ENCODE measurements at regions not wholly inside any gene's neighbourhood (a gene's known extent, or its start where the extent isn't known, plus 50 kb on each side); places are given as distances from the start of the nearest gene placed in this dataset.
"Not testable (repeated sequence)": the region's sequence is repeated elsewhere in the genome, so short reads cannot be mapped to it uniquely, and the experiment has no call there.

DNA sequence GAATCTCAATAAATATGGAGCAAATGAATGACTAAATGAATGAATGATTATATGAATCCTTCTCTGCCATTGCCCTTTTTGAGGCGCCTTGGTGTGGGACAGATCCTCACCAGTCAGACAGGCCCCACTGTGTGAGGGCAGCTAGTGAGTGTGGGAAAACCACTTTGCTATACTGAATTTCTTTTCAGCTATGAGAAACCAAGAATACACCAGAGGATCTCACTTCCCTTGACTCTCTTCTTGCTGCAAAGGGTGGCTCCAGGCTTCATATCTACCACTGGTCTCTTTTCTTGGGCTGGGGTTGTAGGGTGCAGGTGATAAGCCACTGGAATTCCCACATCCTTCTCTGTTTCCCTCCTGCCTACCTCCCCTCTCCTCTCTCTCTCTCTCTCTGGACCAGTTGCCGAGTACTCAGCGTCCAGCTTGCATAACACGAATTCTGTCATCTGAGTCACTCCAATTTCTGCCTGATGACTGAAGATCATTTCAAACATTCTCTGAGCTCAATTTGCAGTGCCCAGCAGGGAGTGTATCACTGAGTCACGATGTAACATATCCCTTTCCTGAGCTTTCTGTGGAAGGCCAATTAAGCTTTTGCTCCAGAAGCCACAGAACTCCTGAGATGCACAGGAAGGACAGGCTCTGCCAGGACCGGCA is 304.3 kb upstream of the NCAM1 start:
- DNase-seq: peak; percentile 83

DNA sequence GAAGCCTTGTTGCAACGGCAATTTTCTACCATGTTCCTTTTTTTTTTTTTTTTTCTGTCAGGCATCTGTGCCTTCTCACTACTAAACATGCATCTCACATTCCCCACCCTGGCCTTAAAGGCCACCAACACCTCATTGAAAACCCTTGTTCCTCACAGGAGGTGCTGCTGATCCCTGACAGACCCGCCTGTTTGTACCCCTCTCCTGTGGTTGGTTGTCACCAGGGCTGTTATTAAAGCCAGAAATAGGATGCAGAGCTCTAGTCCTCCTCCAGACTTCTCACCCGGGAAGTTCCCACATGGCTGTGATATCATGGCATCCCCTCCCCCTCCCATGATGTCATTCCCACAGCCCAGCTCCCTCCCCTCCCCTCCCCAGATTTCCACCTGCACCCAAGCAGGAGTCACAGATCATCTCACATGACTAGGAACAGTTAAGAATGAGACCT is 302.8 kb upstream of the NCAM1 start:
- no peak for DNase-seq

DNA sequence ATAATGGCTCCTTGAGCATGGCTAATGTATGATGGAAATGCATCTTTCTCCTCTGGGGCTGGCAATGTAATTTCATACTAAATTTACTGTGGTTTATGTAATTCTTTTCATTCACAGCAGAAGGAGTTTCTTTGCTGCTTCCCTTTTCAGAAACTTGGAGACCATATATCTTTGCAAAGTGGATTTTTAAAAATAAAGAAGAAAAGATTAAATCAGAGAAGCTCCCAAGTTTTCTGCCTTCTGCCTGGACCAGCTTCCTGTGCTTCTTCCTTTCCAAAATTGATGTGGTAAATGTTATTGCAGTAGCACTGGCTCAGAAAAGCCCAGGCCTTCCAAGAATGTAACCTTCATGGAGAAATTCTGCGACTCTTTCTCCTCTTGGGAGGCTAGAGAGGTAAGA is 300.1 kb upstream of the NCAM1 start:
- DNase-seq: no peak

DNA sequence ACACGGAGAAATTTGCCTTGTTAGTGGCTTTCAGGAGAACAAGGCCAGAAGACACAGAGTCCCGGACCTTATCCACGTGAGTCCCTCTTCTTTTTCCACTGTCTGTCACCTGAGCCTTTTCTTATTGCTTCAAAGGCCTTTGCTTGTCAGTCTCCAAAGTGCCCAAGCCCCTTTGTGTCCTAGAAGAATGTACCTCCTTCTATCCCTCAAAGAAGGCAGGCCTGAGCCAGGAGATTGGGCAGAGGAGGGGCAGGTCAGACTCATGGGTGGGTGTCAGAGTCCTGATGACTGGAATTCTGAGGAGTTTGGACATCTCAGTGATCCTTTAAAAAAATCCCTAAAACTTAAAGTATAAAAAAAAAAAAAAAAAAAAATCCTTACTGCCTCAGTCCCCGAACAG is 299.6 kb upstream of the NCAM1 start:
- no peak for DNase-seq

DNA sequence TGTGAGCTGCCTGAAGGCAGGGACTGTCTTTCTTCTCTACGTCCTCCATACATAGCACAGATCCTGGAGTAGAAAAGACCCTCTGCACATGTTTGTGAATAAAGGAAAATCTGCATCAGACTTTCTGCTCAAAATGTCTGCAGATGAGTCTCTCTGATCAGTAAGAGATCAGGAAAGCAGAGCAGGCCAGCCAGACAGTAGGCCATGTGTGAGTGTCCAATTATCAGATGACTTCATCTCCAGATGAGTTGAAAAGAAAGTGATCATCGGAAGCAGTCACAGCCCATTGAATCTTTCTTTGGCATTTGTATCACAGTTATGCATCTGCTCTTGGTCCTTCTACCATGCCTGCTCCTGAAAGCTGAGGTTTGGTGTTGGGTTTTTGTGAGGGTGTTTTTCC is 298.7 kb upstream of the NCAM1 start:
- DNase-seq: no peak

DNA sequence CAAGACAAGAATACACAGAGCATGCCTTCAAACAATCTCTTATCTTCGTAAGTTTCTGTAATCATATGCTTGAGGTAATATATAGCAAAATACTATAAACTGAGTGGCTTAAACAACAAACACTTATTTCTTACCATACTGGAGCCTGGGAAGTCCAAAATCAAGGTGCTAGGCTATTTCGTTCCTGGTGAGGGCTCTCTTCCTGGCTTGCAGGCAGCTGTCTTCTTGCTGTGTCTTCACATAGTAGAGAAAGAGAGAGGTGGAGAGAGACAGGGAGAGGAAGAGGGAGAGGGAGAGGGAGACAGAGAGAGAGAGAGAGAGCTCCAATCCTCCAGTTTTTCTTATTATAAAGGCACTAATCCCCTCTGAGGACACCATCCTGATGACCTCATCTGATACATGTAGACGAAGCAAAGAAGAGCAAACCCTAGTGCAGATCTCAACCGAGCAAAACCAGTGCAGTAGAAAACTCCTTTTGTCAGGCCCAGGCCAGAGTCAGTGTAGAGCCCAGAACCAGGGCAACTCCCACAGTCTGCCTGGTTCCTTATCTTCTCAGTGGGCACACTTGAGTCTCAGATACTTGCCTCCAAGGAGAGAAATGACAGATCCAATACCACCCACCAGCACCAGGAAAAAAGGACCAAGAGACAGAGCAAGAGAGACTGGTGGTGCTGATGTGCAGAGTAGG is 297.1 kb upstream of the NCAM1 start:
- no peak for DNase-seq

DNA sequence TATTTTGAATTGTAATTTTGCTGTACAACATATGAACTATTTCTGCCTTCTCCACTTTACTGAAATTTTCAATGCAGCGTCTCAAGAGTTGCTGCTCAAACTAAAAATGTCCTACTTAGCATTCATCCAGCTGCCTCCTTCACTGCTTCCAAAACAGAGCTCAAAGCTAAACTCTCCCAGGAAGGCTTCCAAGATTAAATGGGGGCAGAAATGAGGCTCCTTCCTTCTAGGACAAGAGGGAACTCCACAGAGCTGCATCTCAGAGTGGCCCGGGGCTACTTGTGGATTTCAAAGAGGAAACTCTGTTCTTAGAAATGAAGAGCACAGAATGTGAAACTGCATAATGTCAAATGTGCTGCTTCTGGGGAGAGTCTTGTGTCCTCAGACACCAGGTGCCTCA is 295.9 kb upstream of the NCAM1 start:
- no peak for DNase-seq

DNA sequence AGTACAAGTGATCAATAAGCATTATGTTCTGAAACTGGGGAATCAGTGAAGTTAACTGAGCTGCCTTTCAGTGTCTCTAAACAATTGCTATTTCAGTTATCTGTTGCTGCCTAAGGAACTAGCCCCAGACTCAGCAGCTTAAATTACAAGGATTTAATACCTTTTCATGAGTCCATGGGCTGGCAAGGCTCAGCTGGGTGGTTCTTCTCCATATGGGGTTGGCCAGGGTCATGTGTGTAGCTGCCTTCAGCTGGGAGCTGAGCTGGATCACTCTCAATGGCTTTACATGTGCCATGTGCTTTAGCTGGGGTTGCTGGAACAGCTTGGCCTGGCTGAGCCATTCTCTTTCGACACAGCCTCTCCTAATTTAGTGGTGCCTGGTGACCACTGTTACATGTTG is 295.0 kb upstream of the NCAM1 start:
- no peak for DNase-seq

DNA sequence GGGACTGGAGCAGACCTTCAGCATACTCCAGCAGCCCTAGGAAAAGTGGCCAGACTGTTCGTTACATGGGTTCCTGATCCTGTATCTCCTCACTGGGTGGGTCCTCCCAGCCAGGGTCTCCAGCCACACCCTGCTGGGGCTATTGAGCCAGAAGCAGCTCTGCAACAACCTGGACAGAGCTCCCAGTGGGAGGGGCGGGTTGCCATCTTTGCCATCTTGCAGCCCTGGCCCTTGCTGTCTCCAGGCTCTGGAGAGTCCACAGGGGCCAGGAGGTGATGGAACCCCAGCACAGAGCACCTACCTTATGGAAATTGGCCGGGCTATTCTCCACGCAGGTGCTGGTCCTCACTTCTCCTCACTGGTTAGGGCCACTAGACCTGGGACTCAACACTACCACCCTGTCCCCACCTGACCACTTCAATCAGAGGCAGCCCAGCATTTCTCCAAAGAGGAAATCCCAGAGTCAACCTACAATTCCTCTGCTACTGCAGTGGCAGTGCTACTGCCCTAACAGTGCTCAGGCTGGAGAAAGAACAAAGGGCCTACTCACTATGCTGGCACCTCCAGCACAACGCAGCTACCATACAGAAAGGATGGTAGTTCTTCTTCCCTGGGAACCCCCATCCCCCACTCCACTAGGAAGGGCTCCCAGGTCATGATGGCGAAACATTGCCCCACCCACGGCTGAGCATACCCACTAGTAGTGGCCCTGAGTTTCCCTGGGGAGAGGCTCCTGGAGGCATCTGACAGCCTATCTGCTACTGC is 290.2 kb upstream of the NCAM1 start:
- no peak for DNase-seq

DNA sequence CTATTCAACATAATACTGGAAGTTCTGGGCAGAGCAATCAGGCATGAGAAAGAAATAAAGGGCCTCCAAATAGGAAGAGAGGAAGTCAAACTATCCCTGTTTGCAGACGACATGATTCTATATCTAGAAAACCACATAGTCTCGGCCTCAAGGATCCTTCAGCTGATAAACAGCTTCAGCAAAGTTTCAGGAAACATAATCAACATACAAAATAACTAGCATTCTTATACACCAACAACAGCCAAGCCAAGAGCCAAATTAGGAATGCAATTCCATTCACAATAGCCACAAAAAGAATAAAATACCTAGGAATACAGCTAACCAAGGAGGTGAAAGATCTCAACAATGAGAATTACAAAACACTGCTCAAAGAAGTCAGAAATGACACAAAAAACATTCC is 287.8 kb upstream of the NCAM1 start:
- DNase-seq: not testable (repeated sequence)

DNA sequence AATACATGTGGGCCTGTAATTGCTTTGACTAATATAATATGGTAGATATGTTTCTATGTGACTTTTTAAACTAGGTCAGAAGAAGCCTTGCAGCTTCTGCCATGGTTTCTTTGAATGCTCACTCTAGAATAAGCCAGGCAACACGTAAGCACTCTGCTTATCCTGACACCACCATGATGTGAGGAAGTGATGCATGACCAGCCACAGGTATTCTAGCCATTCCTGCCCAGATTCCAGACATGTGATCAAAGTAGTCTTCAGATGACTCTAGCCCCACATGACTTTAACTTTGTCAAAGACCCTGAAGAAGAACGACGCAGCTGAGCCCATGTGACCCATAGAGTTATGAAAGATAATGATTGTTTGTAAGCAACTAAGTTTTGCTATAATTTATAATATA is 276.1 kb upstream of the NCAM1 start:
- DNase-seq: no peak

DNA sequence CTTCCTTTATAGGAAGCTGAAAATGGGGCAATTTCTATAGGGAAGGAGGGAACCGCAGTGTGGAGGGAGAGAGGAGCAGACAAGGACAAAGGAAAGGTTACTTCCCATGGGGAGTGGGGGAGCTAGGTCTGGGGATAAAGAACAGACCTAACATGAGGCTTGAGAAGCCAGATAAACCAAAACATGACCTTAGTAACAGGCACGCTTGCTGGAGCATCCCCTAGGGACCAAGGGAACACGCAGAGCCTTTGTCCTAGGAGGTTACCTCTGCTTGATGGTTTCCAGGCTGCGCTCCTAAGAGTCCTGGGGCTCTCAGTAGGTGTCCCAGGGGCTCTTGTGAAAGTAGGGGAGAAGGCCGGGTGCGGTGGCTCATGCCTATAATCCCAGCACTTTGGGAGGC is 271.4 kb upstream of the NCAM1 start:
- no peak for DNase-seq

DNA sequence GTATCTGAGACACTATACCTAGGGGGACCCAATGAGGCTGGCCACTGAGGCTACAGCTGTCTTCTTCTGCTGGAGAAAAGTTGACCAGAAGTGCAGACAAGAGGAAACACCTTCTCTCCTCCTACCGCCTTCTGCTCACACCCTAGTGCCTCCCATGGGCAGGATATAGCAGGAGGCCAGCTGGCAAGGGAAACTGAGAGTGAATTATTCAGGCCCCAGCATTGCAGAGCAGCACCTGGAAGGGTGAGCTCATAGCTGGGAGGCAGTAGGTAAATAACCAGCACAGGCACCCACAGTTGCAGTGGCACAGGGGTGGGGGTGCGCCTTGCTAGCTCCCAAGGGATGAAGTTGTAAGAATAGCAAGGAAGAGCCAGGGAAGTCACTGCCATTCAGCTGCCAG is 267.4 kb upstream of the NCAM1 start:
- no peak for DNase-seq

DNA sequence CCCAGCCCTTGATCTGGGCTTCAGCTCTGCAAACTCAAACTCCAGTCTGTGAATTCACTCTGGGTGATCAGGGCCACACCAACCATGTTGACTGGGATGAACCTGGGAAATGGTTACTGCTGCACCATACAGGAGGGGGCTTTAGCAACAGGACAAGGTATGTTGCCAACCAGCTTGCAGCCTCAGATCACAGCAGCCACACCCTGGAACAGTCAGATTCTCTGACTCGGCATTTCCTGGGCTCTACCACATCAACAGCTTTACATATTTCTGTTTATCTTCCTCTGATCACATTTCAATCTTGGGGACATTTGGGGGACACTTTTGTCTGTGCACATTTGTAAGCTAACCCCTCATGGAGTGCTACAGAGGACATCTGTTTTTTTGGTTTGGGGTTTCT is 267.0 kb upstream of the NCAM1 start:
- DNase-seq: no peak

DNA sequence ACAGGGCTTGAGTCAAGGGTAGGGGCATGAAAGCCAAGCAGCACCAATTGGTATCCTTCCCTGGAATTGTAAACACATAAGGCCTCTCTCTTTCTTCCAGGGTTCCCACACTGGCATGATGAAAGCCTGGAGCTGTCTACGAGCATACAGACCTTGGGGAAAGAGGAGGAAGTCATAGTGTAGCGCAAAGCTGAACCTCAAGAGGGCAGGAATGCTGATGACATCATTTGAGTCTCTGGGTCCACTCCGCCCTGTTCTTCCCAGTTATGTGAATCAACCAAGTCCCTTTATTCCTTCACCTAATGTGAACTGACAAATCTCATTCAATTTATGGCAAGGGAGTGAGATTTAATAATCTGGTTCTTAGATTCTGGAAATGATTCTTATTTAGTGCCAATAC is 266.4 kb upstream of the NCAM1 start:
- DNase-seq: peak; percentile 7

DNA sequence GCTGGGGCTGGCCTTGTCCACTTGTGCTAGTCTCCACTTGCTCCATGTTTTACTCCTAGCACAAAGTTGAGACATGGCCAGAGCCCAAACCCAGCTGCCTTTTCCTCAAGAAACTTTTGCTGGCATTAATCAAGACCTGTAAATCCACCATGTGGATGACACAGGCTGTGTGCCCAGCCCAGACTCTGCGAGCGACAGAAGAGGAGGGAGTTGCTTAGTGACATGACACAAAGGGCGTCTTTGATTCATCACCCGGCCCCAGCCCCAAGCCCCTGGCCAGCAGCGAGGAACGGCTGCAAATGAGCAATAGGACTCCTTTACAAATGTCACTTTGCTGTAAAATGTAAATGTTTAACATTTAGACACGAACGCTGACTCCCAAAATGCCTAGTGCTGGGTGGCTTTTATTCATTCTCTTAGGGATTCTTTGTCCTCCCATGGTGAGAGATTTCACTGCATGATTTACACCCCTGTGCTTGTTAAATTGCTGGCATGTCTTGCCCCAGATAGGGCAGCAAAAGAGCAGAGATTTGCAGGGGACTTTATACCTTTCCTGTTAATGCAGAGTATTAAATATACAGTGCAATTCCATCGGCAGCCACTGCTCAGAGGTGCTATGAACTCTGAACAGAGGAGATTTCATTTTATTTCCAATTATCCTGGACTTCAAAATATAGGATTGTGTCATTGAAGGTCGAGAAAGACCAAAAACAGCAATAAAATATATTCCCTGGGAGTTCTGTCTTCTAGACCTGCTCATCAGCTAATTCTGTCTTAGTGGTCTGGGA is 263.6 kb upstream of the NCAM1 start:
- DNase-seq: no peak

DNA sequence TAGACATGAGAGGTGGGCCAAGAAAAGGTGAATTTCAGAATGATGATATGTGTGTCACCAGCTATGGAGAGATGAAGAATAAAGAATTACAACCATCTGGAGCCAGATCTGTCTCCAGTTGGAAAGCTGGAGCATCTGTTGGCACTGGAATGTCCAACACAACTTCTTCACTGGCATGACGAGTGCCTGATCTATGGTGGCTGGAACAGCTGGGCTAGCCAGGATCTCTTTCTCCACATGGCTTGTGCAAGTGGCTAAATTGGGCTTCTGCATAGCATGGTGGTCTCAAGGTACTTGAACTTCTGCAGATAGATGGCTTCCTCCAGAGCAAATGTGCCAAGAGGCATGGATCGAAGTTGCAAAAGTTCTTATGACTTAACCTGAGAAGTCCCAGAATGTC is 256.1 kb upstream of the NCAM1 start:
- no peak for DNase-seq

DNA sequence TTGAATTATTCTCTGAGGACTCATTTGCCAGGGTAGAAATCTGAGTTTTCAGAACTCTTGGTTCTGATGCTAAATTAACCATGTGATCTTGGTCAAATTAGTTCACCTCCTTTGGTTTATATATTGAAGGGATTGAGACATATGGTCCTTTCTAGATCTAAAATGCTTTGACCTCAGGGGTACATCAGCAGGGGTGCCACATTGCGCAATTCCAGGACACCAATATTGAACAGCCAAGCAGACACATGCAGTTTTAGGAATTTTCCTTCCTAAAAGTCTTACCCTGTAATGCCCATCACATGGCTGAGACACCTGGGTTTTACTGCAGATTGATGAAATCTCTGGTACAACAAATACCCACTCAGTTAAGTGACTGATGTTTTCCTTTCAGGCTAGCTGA is 254.4 kb upstream of the NCAM1 start:
- no peak for DNase-seq

DNA sequence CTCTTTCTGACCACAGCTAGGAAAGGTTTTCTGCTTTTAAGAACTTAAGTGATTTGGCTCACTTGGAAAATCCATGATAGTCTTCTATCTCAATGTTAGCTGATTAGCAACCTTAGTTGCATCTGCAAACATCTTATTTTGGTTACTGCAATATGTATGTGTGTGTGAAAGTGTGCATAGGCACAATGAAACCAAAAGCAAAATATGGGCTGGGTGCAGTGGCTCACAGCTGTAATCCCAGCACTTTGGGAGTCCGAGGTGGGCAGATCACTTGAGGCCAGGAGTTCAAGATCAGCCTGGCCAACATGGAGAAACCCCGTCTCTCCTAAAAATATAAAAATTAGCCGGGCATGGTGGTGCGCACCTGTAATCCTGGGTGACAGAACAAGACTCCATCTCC is 246.9 kb upstream of the NCAM1 start:
- DNase-seq: not testable (repeated sequence)

DNA sequence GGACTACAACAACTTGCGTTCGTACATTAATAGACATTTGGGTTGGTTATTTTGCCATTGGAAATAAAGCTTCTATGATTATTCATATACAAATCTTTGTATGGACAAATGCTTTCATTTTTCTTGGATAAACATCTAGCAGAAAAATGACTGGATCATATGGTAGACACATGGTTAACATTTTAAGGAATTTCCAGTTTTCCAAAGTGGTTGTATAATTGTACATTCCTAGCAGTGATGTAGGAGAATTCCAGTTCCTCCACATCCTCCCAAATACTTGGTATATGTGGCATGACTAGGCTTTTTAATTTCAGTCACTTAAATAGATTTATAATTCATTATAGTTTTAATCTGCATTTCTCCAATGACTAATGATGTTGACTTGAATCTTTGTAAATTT is 246.2 kb upstream of the NCAM1 start:
- DNase-seq: no peak

DNA sequence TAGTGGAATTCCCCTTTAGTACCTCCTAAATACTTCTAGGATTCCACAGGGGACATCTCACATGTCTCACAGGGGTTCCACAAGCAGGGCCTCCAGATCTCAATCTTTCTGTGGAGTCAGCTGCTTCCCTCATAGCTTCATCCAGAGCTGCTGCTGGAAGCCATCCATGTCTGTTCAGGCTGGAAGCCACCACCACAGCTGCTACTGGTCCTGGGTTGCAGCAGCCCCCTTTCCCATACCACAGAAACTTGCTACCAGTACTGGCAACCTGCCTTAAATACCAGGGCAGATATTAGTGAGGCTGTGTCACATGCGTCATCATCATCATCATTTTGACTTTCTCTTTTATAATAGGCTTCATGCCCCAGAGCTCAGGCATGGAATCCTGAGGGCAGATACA is 242.7 kb upstream of the NCAM1 start:
- DNase-seq: no peak

DNA sequence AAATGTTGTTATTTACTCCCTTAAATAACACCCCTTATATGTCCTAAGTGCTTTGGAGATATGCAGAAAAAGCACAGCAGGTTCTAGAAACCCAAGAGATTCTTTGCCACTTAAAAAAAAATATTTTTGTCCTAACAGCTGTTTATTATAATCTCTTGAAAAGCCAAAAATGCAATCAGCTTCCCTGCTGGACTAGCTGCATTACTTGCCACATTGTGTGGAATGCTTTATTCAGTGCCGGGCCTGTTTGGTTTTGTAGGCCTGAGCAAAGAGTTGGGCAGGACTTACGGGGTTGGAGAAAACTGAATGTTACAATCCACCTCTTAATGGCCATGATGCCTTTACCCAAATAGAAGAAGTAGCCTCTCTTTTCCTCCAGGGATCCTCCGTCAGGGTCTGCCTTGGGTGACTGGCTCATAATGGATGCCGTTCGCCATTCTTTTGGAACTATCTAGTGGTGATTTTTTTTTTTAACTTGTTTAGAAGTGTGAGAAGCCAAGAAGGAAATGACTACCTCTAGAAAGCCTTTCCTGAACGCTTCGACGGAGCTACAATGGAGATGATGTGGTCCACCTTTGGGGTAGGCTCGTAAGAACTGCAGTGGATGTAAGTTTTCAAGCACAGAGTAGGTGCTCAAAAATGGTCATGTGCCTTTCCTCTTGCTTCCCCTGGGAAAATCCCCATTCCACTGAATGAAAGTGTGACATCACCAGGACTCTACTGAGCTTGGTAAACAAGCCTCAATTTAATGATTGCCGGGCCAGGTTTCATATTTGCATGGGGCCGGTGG is 241.3 kb upstream of the NCAM1 start:
- no peak for DNase-seq

DNA sequence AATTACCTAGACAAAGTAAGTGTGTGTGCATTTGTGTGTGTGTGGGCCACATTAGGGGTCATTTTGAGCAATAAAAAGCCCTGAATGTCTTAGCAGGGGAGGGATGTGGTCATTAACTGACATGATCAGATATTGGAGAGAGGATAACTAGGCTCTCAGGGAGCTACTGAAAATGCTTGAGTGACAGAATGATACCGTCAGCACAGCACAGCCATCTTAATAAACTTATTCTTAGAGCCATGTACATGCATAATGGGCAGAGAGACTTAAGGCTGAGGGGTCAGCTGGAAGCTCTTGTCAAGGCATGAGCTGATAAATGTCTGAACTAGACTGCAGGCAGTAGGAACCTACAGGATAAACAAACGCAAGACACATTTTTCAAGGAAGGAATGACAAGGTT is 239.1 kb upstream of the NCAM1 start:
- no peak for DNase-seq
